Limb (tissue), 2 donors: ENCODE measurements at regions not wholly inside any gene's neighbourhood (a gene's known extent, or its start where the extent isn't known, plus 50 kb on each side); places are given as distances from the start of the nearest gene placed in this dataset.
"Not testable (repeated sequence)": the region's sequence is repeated elsewhere in the genome, so short reads cannot be mapped to it uniquely, and the experiment has no call there.

Experiments used
- DNase-seq, 2 donors: peaks; one replicate each; pipeline ENCODE4 v3.0.0-alpha.2; 2016; ENCODE audit errors: extremely low spot score in 2 of 2

DNA sequence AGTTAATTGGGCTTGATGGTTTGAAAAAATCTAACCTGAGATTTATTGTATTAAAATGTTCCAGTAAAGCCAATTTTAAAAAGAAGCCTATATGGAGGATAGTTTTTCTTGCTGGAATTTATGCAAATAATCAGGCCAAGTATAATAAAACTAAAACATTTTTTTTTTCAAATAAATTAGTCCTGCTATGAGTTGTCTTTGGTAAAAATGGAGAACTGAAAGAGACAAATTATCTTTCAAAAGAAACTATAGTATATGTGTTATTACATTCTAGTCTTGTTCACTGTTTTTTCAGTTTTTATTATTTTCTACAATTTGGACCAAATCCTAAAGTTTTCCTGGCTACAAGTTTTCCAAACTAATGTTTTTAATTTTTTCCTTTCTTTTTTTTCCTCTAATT is 468.9 kb downstream of the UQCRFS1 start:
- DNase-seq: no peak

DNA sequence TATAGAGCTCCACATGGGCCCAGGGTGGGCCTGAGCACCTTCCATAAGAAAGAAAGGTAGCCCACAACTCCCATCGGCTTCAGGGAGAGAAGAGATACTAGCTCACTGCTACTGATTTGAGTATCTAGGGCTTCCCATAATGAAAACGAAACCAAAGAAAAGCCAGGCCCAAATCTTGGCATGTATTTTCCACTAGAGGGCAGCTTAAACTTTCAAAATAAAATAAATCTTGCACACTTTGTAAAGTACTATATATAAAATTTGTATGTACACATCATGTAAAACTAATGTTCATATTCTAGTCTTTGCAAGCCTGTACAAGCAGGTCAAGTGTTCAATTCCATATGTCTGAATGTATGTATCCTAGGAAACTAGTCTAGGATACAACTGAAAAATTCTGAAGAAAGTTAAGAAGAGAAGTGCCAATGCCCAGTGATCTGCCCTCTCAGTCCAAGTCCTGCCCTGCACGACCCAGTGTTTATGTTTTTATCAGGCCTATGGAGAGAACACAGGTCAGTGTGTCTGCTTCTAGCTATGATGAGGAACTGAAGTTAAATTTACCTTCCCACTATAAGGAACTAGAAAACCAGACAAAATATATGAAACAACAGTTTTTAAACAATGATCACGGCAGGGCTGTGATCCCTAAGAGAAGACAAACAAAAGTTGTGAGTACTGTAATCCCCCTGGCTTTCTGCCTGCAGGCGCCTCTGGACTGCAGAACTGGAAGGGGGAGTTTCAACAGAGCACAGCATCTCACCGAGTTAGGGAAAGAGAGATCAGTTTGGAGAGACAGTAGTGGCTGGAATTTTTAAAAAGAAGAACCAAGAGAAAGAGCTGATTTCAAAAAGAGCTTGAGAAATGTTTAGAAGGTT is 475.7 kb downstream of the UQCRFS1 start:
- peak in 1 of 2 donors; percentile 56 for DNase-seq

DNA sequence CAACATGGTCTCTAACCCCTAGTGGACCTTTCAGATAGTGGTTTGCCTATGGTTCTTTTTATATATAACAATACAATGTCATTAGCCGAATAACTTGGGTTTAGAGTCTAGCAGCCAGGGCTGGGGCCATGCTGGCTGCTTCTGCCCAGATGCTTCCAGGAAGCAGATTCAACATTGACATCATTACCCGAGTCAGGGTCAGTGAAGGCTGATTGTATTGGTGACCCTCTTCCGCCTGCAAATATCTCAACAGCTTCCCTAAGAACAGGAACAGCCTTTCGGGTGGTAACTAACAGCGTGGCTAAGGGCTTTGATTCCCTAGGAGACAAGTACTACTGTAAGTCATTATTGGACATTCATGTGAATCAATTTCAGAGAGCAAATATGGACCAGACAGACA is 476.4 kb downstream of the UQCRFS1 start:
- DNase-seq: no peak

DNA sequence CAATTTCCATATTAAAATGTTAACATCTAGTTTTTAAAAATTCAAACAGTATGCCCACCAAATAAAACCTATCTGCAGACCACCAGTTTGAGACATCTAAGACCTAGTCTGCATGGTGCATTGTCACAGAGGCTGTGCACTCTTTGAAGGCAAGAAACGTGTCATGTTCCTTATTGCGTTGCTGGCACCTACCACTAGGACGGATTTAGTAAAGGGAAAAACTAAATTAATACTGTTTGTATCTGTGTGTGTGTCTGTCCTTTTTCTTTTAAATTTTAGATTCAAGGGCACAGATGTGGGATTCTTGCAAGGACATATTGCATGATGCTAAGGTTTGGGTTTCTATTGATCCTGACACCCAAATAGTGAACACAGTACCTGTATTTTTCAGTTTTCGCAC is 481.4 kb downstream of the UQCRFS1 start:
- DNase-seq: no peak

DNA sequence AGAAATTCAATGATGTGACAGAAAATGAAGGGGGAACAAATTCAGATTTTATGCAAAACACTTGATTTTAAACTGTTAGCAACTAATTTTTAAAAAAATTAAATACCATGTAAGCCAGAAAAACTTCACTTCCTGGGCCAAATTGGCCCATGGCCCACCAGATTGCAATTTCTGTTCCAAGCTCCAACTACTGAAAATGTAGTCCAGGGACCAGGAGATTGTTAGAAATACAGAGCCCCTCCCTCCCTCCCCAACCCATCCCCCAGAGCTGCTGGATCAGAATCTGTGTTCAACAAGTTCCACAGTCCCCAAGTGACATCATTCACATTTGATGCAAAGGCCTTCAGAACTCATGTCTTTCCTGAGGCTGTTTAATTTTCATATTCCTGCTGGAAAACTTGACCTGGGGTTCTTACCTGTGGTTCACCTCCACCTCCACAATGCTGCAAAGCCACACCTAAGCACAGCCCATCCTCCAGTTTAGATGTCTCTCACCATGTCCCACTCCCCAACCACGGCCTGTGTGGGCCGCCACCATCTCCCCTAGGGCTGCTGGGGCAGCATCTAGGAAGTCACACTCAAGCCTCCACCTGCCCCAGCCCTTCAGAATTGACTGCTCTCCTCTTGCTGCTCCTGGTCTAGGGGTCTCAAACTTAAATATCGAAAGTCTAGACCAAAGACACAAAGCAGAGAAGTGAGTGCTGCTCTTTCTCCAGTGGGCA is 482.0 kb downstream of the UQCRFS1 start:
- no peak for DNase-seq

DNA sequence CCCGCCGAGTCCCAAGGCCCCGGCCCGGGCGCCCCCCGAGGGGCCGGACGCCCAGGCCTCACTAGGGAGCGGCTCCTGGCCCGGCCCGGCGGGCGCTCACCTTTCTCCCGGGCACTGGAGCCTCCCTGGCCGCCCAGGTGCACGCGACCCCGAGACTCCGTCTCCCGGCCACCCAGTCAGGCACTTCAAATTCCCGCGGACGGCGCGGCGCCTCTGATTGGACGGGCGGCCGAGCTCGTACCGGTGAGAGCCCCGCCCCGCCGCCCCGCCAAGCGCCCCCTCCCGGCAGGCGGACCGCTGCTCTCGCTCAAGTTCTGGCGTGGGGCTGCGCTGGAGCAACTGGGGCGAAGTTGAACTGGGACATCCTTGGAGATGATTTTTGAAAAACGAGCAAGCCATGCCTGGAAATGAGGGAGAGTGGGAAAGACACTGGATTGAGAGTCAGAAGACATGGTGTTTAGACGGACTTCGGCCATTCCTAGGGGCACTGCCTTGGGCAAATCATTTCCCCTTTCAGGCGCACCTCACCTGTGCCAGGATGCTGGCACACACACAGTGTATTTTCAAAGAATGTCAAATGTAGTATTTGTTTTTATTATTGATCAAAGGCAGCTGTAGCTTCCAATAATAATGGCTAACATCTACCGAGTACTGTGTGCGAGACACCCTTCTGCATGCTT is 485.3 kb downstream of the UQCRFS1 start:
- peak; percentile 13 to 78 for DNase-seq

DNA sequence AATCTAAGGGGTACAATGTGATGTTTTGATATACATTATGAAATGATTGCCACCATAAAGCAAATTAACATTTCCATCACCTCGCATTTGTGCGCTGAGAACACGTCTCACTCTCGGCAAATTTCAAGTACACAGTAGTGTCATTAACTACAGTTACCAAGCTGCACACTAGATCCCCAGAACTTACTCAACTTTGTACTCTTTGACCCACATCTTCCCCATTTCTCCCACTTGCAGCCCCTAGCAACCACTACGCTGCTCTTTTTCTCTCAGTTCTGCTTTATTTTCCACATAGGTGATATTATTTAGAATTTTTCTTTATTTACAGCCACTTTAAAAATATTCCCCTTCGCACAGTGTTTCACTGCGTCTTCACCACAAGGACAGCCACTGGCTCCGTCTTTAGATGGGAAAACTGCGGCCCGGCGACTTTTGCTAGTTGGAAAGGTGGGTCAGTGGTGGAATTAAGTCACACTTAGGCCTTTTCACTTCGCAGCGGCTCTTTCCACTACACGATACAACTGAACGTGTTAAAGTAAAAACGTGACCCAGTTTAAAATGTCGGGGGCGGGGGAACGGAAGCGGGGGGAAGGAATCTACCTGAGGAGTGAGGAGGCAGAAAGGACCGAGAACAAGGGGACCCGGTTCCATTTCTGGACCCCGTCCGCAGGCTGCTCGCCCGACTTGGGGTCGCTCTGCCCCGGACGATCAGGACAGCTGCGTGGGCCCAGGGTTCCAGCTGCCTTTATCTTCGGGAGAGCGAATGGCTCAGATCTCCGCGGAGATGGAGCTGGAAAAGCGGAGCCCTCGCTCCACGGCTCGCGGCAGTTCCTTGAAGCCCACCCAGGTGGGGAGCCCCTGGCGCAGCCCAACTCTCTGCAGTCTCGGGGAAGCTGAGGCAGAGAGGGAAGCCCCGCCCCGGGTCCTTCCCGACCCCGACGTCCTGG is 486.1 kb downstream of the UQCRFS1 start:
- no peak for DNase-seq

DNA sequence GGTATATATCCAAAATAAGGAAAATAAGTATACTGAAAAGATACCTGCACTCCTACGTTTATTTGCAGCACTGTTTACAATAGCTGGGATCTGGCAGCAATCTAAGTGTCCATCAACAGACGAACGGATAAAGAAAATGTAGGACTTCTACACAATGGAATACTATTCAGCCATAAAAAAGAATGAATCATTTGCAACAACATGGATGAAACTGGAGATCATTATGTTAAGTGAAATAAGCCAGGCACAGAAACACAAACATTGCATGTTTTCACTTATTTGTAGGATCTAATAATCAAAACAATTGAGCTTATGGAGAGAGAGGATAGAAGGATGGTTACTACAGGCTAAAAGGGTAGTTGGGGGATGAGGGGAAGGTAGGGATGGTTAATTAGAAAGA is 494.0 kb downstream of the UQCRFS1 start:
- no peak for DNase-seq

DNA sequence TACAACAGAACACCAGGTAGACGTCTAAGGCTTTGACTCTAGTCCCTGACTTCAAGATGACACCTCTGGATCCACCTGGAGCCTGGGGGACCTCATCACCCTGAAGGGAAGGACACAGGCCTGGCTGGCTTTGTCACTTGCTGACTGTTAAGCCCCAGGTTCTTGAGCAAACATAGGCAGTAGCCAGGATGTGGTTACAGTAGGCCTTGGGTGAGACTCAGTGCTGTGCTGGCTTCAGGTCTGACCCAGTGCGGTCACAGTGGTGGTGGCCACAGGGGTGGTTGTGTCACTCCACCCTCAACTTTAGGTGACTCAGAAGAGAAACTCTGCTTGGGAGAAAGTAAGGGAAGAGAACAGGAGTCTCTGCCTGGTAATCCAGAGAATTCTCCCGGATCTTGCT is 497.8 kb downstream of the UQCRFS1 start:
- DNase-seq: no peak

DNA sequence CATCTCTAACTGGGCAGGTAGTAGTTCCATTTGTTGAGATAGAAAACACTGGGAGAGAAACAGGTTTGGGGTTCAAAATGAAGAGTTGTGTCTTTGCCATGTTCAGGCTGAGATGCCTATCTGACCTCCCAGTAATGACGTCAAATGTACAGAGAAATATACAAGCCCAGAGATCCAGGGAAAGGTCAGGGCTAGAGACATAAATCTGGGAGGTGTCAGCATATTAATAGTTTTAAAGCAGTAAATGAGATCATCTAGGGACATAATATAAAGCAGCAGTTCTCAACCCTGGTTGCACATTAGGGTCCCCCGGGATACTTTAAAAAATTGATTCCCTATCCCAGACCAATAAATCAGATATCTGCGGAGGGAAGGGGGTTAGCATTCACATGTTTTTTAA is 501.5 kb downstream of the UQCRFS1 start:
- no peak for DNase-seq

DNA sequence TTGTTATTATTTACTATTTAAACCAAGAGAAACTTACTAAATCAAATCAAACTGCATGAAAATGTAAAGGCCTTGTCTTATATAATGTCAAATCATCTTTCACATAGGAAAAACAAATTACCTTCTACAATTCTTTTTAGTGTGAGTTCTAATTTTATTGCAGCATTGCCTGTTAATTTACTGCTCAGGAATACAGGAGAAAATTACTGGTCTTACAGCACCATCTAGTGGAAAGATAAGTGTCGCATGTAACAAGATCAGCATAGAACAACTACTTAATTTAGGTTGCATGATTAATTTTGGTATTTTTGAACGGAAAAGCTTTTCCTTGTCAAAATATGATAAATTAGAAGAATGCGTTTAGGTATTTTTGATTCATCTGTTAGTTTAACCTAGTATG is 502.7 kb downstream of the UQCRFS1 start:
- DNase-seq: peak in 1 of 2 donors; percentile 58

DNA sequence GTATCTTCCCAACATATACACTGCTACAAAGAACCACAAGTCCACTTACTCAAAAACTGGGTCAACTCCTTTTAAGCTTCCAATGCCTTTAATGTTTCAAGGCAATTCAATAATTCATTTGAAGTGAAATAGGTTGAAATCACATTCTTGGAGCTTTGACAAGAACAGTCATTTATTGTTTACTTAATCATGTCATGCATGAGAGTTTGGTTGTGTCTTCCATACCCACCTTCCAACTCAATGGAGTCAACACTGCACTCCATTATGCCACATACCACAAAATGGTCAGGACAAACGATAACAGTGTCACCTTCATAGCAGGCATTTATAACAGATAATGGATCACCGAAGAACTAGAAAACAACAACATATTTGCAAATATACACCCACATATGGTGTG is 506.3 kb downstream of the UQCRFS1 start:
- DNase-seq: no peak

DNA sequence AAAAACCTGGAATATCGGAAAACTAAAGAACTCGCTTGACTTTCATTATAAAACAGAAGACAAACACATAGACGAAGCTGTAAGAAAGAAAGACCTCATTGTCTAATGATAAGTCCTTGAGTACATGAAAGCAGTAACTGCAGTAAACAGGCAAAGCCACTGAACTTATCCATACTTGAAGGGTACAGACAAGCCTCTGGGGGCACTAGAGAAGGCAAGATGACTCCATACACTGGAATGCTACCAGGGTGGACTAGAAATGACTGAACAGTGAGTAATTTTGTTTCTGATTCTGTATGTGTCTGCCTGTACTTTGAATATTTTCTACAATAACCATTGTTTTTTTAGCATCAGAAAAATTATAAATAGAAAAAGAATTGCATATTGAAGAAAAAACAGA is 507.9 kb downstream of the UQCRFS1 start:
- no peak for DNase-seq

DNA sequence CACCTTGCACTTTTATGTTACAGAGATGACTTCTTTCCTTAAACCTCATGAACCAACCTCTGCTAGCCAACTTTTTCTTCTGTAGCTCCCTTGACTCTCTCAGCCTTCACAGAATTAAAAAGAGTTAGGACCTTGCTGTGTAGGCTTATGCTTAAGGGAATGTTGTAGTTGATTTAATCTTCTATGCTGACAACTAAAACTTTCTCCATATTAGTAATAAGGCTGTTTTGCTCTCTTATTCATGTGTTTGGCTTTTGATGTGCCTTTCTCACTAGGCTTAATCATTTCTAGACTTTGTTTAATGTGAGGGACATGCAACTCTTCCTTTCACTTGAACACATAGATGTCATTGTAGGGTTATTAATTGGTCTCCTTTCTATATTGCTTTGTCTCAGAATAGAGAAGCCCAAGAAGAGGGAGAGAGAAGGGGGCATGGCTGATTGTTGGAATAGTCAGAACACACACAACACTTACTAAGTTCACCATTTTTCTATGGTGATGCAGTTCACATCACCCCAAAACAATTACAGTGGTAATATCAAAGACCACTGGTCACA is 509.5 kb downstream of the UQCRFS1 start:
- DNase-seq: no peak

DNA sequence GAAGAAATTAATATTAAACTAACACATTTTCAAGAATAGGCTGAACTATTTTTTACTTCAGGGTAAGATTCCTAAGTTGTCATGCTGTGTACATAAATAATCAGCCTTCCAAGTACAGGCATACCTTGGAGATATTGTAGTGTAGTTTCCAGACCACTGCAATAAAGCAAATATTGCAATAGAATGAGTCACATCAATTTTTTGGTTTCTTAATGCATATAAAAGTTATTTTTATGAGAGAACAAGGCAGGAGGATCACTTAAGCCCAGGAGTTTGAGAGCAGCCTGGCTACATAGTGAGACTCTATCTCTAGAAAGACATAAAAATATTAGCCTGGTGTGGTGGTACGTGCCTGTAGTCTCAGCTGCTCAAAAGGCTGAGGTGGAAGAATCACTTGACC is 511.5 kb downstream of the UQCRFS1 start:
- no peak for DNase-seq

DNA sequence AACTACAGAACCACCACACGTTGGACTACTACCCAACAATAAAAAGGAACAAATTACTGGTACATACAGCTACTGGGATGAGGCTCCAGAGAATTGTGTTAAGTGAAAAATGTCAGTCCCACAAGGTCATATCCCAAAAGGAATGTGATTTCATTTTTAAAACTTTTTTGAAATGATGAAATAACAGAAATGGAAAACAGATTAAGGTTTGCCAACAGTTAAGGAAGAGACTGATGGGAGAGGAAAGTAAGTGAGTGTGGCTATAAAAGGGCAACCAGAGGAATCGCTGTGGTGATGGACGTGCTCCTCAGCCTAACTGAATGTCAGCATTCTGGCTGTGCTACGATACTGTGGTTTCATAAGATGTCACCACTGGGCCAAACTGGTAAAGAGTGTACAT is 512.8 kb downstream of the UQCRFS1 start:
- no peak for DNase-seq

DNA sequence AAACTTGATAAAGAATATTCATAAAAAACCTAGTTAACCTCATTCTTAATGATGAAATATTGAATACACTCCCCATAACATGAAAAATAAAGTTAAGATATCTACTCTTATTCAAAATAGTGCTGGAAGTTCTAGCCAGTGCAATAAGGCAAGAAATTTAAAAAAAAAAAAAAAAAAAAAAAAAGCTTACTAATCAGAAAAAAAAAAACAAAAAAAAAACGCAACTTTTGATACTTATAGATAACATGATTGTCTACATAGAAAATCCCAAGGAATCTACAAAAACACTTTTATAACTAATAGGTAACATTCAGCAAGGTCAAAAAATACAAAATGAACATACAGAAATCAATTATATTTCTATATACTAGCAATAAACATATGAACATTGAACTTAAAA is 515.6 kb downstream of the UQCRFS1 start:
- no peak for DNase-seq

DNA sequence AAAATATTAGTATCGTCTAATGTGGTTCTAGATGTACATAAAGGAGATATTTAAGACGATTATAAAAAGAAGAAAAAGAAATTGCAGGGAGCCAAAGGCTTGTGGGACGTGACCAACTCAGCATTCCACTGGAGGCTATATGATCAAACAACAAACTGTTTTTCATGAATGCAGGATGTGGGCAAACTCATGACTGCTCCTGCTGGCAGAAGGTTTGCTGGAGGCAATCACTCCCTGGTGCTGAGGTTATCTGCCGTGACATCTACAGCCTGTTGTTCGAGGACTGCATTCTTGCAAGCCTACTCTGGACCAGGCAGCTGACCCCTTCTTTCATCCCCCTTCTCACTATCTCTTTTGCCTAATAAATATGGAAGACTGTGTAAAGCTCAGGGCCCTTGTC is 518.1 kb downstream of the UQCRFS1 start:
- no peak for DNase-seq

DNA sequence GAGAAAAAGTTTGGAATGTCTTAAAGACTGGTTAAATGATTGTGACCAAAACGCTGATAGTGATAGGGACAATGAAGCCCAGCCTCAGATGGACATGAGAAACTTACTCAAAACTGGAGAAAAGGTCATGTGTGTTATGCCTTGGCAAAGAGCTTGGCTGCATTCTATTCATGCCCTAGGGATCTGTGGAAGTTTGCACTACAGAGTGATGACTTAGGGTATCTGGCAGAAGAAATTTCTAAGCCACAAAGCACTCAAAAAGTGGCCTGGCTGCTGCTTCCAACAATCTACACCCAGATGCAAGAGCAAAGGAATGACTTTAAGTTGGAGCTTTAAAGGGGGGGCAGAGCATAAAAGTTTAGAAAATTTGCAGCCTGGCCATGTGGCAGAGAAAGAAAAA is 521.3 kb downstream of the UQCRFS1 start:
- no peak for DNase-seq

DNA sequence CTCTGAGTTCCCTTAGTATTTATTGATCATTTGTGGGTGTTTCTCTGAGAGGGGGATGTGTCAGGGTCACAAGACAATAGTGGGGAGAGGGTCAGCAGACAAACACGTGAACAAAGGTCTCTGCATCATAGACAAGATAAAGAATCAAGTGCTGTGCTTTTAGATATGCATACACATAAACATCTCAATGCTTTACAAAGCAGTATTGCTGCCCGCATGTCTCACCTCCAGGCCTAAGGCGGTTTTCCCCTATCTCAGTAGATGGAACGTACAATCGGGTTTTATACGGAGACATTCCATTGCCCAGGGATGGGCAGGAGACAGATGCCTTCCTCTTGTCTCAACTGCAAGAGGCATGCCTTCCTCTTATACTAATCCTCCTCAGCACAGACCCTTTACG is 523.5 kb downstream of the UQCRFS1 start:
- not testable (repeated sequence) for DNase-seq

DNA sequence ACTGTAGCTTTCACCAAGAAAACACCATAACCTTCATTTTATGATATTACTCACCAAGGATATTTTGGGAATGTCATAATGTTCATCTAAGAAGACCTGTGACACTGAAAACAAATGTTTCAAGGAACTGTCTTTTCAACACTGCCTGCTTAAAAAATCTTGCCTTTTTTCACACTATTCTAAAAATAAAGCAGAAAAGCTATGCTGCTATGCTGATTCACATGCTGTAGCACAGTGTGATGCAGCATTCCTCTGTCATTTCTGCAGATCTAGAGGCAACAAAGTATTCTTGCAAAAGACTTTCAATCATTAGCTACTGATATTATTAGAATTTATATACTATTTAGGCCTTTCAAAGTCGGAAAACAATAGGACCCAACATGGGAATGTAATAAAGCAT is 525.7 kb downstream of the UQCRFS1 start:
- no peak for DNase-seq
